ENCODE measurements at regions not wholly inside any gene's neighbourhood (a gene's known extent, or its start where the extent isn't known, plus 50 kb on each side); places are given as distances from the start of the nearest gene placed in this dataset.

DNA sequence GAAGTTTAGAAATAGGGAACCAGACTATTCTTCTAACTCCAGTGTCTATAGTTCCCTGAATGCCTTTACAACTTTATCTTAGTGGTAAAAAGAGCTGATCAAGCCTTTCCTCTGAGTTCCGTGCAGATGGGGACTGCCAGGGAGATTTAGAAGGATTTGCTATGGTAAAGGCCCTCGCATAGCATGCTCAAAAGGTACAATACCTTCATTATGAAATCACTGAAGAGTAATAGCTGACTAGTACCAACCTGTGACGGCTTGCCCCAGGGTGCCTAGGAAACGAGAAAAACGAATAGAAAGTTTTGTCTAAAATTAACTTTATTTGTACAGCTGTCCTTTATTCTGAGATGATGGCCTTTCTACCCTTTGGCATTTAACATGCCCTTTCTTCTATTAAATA is 150.1 kb upstream of the ARHGAP42 start:
- no peak overlapping the region for H3K4me2 ChIP-seq (ENCODE audit: low read length)
- no peak overlapping the region for H3K27ac ChIP-seq (ENCODE audit: low read depth, low read length)
- no peak overlapping the region for H3K9ac ChIP-seq (ENCODE audit: low read length)
- no peak overlapping the region for H3K4me3 ChIP-seq (replicated peaks in 1 of 2; ENCODE audit: low read depth in 1 of 2, low read length in 2 of 2)
- ChIA-PET RAD21 (ENCODE audit: low non-redundant PET in 1 of 2, low total read pairs in 2 of 2, uncharacterized antibody in 2 of 2, unreplicated experiment in 2 of 2) (no interaction called here), POLR2A (no interaction called here), CTCF (no interaction called here)
- H2AFZ ChIP-seq (ENCODE audit: low read depth, low read length, poor library complexity, severe bottlenecking), result no peak overlapping the region
- H3K27me3 ChIP-seq (ENCODE audit: insufficient read depth, low read length), result 0 out of 2 replicates have a peak, but pooled peaks cover 6% of the 10 kb centered on the region
- H3K9me2 ChIP-seq (ENCODE audit: insufficient read depth), result no peaks in the 10 kb centered on the region
- no peaks in the 10 kb centered on the region for H3K79me2 ChIP-seq (ENCODE audit: insufficient read depth, low read length)
- no peak for TF ChIP-seq RAD21 (IDR thresholded peaks at IDR 0.05; ENCODE audit: low read depth)
- DNase-seq (ENCODE audit: low read depth, low spot score) (no peak), ATAC-seq (no peak)
- no peaks in the 10 kb centered on the region for H4K20me1 ChIP-seq (ENCODE audit: insufficient read depth)
- intact Hi-C loops (cut with micrococcal nuclease), result no loop called here
- no peaks in the 10 kb centered on the region for H3K36me3 ChIP-seq (ENCODE audit: control insufficient read depth in 1 of 2, insufficient read depth in 2 of 2, low read length in 2 of 2)
- BruUV-seq (replicated peaks), result no TSS peak
- H3K9me3 ChIP-seq (ENCODE audit: control insufficient read depth in 1 of 2, insufficient read depth in 1 of 2, low read depth in 1 of 2, low read length in 2 of 2), result no peaks in the 10 kb centered on the region
- no peaks in the 10 kb centered on the region for H3K4me1 ChIP-seq (ENCODE audit: control insufficient read depth in 1 of 2, insufficient read depth in 2 of 2, low read length in 2 of 2)

DNA sequence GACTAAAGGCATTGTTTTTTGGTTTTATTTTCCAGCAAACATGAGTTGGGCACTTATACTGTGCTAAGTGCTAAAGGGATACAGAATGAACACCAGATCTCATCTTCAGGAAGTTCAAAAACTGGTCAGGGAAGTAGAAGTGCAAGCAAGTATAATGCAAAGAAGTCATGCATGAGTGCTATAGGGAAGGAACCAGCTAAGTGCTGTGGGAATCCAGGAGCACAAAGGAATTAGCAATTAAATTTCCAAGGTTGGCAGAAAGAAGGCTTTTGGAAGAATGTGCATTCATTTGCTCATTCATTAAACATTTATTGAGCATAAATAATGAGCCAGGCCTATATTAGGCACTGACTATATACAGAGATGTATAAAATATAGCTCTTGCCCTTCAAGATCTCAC is 143.7 kb upstream of the ARHGAP42 start:
- no peaks in the 10 kb centered on the region for H3K9me2 ChIP-seq (ENCODE audit: insufficient read depth)
- no peak for TF ChIP-seq ZFX (IDR thresholded peaks at IDR 0.05)
- TF ChIP-seq CBX3 (IDR thresholded peaks at IDR 0.05; ENCODE audit: low read depth), result no peak
- no peak for TF ChIP-seq EZH2 (IDR thresholded peaks at IDR 0.05)
- TF ChIP-seq EZH2phosphoT487 (IDR thresholded peaks at IDR 0.05; ENCODE audit: borderline replicate concordance), result no peak
- TF ChIP-seq, protein P1, sequence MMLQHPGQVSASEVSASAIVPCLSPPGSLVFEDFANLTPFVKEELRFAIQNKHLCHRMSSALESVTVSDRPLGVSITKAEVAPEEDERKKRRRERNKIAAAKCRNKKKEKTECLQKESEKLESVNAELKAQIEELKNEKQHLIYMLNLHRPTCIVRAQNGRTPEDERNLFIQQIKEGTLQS (IDR thresholded peaks at IDR 0.05), result no peak
- TF ChIP-seq RAD21 (IDR thresholded peaks at IDR 0.05; ENCODE audit: low read depth), result no peak
- no peak for TF ChIP-seq CEBPB (IDR thresholded peaks at IDR 0.05; ENCODE audit: low read depth)
- no peak for TF ChIP-seq ELF1 (IDR thresholded peaks at IDR 0.05; ENCODE audit: borderline replicate concordance, low read depth)
- TF ChIP-seq, protein P2, sequence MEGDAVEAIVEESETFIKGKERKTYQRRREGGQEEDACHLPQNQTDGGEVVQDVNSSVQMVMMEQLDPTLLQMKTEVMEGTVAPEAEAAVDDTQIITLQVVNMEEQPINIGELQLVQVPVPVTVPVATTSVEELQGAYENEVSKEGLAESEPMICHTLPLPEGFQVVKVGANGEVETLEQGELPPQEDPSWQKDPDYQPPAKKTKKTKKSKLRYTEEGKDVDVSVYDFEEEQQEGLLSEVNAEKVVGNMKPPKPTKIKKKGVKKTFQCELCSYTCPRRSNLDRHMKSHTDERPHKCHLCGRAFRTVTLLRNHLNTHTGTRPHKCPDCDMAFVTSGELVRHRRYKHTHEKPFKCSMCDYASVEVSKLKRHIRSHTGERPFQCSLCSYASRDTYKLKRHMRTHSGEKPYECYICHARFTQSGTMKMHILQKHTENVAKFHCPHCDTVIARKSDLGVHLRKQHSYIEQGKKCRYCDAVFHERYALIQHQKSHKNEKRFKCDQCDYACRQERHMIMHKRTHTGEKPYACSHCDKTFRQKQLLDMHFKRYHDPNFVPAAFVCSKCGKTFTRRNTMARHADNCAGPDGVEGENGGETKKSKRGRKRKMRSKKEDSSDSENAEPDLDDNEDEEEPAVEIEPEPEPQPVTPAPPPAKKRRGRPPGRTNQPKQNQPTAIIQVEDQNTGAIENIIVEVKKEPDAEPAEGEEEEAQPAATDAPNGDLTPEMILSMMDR (IDR thresholded peaks at IDR 0.05 in 2 of 3, conservative IDR thresholded peaks at IDR 0.05 in 1 of 3; ENCODE audit: borderline replicate concordance in 1 of 3, insufficient read depth in 1 of 3, low read depth in 2 of 3, low read length in 2 of 3), result no peak
- TF ChIP-seq SRF (IDR thresholded peaks at IDR 0.05; ENCODE audit: low read depth), result no peak
- TF ChIP-seq, protein P3, sequence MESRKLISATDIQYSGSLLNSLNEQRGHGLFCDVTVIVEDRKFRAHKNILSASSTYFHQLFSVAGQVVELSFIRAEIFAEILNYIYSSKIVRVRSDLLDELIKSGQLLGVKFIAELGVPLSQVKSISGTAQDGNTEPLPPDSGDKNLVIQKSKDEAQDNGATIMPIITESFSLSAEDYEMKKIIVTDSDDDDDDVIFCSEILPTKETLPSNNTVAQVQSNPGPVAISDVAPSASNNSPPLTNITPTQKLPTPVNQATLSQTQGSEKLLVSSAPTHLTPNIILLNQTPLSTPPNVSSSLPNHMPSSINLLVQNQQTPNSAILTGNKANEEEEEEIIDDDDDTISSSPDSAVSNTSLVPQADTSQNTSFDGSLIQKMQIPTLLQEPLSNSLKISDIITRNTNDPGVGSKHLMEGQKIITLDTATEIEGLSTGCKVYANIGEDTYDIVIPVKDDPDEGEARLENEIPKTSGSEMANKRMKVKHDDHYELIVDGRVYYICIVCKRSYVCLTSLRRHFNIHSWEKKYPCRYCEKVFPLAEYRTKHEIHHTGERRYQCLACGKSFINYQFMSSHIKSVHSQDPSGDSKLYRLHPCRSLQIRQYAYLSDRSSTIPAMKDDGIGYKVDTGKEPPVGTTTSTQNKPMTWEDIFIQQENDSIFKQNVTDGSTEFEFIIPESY (IDR thresholded peaks at IDR 0.05; ENCODE audit: extremely low read depth, insufficient replicate concordance, low read length), result no peak
- TF ChIP-seq YY1 (IDR thresholded peaks at IDR 0.05; ENCODE audit: extremely low read depth, insufficient replicate concordance, low read depth, low read length), result no peak
- no peak for TF ChIP-seq POLR2A (IDR thresholded peaks at IDR 0.05; ENCODE audit: borderline replicate concordance, extremely low read depth, insufficient read depth, insufficient read length)
- TF ChIP-seq, protein P4, sequence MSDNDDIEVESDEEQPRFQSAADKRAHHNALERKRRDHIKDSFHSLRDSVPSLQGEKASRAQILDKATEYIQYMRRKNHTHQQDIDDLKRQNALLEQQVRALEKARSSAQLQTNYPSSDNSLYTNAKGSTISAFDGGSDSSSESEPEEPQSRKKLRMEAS (IDR thresholded peaks at IDR 0.05), result no peak
- no peak for TF ChIP-seq SIN3A (IDR thresholded peaks at IDR 0.05; ENCODE audit: low read depth)
- no peak for TF ChIP-seq FOSL1 (IDR thresholded peaks at IDR 0.05; ENCODE audit: low read depth)
- no peak for TF ChIP-seq ZNF274 (IDR thresholded peaks at IDR 0.05; ENCODE audit: low read depth, low read length)
- no peak overlapping the region for H3K27ac ChIP-seq (ENCODE audit: low read depth, low read length)
- H3K9ac ChIP-seq (ENCODE audit: low read length), result no peak overlapping the region
- ChIA-PET POLR2A (no interaction called here), RAD21 (ENCODE audit: low non-redundant PET in 1 of 2, low total read pairs in 2 of 2, uncharacterized antibody in 2 of 2, unreplicated experiment in 2 of 2) (no interaction called here), CTCF (interaction anchor here (1.0 kb wide), 1 partner anchor 18 kb away, joined by 3 read pairs; no protein-coding TSS in a partner anchor)
- H3K4me2 ChIP-seq (ENCODE audit: low read length), result no peak overlapping the region
- H3K9me3 ChIP-seq (ENCODE audit: control insufficient read depth in 1 of 2, insufficient read depth in 1 of 2, low read depth in 1 of 2, low read length in 2 of 2), result no peaks in the 10 kb centered on the region
- no peaks in the 10 kb centered on the region for H3K79me2 ChIP-seq (ENCODE audit: insufficient read depth, low read length)
- intact Hi-C loops (cut with micrococcal nuclease), result no loop called here
- ATAC-seq (no peak), DNase-seq (ENCODE audit: low read depth, low spot score) (no peak)
- peaks cover 0 to 7% of the 10 kb centered on the region in 2 experiments; a peak in 1 of 4 replicates for H3K4me1 ChIP-seq (ENCODE audit: control insufficient read depth in 1 of 2, insufficient read depth in 2 of 2, low read length in 2 of 2)
- H3K27me3 ChIP-seq (ENCODE audit: insufficient read depth, low read length), result 0 out of 2 replicates have a peak, but pooled peaks cover 6% of the 10 kb centered on the region
- no peak overlapping the region for H3K4me3 ChIP-seq (replicated peaks in 1 of 2; ENCODE audit: low read depth in 1 of 2, low read length in 2 of 2)
- H4K20me1 ChIP-seq (ENCODE audit: insufficient read depth), result no peaks in the 10 kb centered on the region
- H2AFZ ChIP-seq (ENCODE audit: low read depth, low read length, poor library complexity, severe bottlenecking), result no peak overlapping the region
- no peaks in the 10 kb centered on the region for H3K36me3 ChIP-seq (ENCODE audit: control insufficient read depth in 1 of 2, insufficient read depth in 2 of 2, low read length in 2 of 2)
- no TSS peak for BruUV-seq (replicated peaks)
